ENCODE measurements at regions not wholly inside any gene's neighbourhood (a gene's known extent, or its start where the extent isn't known, plus 50 kb on each side); places are given as distances from the start of the nearest gene placed in this dataset.

- Histone ChIP-seq H3K27me3 (ENCODE audit: control insufficient read depth, insufficient read depth, low read length) (peaks cover 18% of the 10 kb centered on the region), H2BK15ac (ENCODE audit: low read depth, low read length) (no peak overlapping the region), H2AK9ac (replicated peaks; ENCODE audit: low read depth, low read length, poor library complexity) (no peak overlapping the region), H3K18ac (ENCODE audit: low read depth, low read length) (no peak overlapping the region), H3K4me3 (ENCODE audit: insufficient read depth, low read depth, low read length) (no peak overlapping the region), H4K5ac (ENCODE audit: low read depth, low read length) (no peak overlapping the region), H3K9ac (ENCODE audit: low read depth, low read length) (no peak overlapping the region), H4K8ac (ENCODE audit: low read depth in 2 of 2, low read length in 2 of 2) (no peak overlapping the region), H3K14ac (replicated peaks; ENCODE audit: low read depth, low read length) (no peak overlapping the region), H3K4me2 (ENCODE audit: low read depth, low read length) (no peak overlapping the region), H3K9me1 (ENCODE audit: insufficient read depth, low read length) (no peaks in the 10 kb centered on the region), H3K27ac (ENCODE audit: insufficient read depth, low read length) (no peak overlapping the region), H2BK20ac (ENCODE audit: low read depth, low read length) (no peak overlapping the region), H3K79me1 (ENCODE audit: low read depth in 1 of 2, low read length in 2 of 2) (no peaks in the 10 kb centered on the region), H2BK5ac (ENCODE audit: low read depth, low read length, poor library complexity, severe bottlenecking) (no peak overlapping the region), H3K4ac (ENCODE audit: low read depth, low read length) (no peak overlapping the region), H2AFZ (replicated peaks; ENCODE audit: low read length, poor library complexity) (no peak overlapping the region), H4K20me1 (ENCODE audit: insufficient read depth, low read length) (no peaks in the 10 kb centered on the region), H3K9me3 (ENCODE audit: control insufficient read depth, insufficient read depth, low read length) (peaks cover 7% of the 10 kb centered on the region), H3K23ac (ENCODE audit: low read depth, low read length) (no peak overlapping the region), H4K91ac (ENCODE audit: insufficient read depth, low read depth, low read length) (no peak overlapping the region), H2AK5ac (ENCODE audit: low read depth, low read length) (no peak overlapping the region), H2BK120ac (ENCODE audit: low read depth, low read length) (no peak overlapping the region), H3K56ac (ENCODE audit: extremely low read depth, insufficient read depth, low read length) (no peak overlapping the region), H3K36me3 (ENCODE audit: control insufficient read depth, insufficient read depth, low read length) (no peaks in the 10 kb centered on the region), H3K4me1 (ENCODE audit: control insufficient read depth, insufficient read depth, low read length) (no peaks in the 10 kb centered on the region)
- TF ChIP-seq CTCF (conservative IDR thresholded peaks at IDR 0.05; ENCODE audit: low read depth, low read length): no peak
- no peak for TF ChIP-seq SMC3 (IDR thresholded peaks at IDR 0.05; ENCODE audit: low read depth, low read length)
- no peak for TF ChIP-seq POLR2A (IDR thresholded peaks at IDR 0.05; ENCODE audit: low read depth, low read length)
- TF ChIP-seq MAFK (IDR thresholded peaks at IDR 0.05; ENCODE audit: low read depth, low read length): no peak
- TF ChIP-seq BHLHE40 (IDR thresholded peaks at IDR 0.05; ENCODE audit: low read depth, low read length): no peak
- no peak for TF ChIP-seq MXI1 (IDR thresholded peaks at IDR 0.05; ENCODE audit: borderline replicate concordance, low read depth, low read length)
- intact Hi-C loops (cut with micrococcal nuclease) (no loop called here), in situ Hi-C loops (cut with MboI; ENCODE audit: low sequenced_read_pairs) (no loop called here), dilution Hi-C loops (cut with HindIII; ENCODE audit: low sequenced_read_pairs, unreplicated experiment) (no loop called here)
- no CpG with 5 or more reads among the region's 4 CpGs for WGBS, 2 experiments (ENCODE audit: extremely low coverage in 2 of 2, insufficient read length in 1 of 2)
- no TSS peak for BruUV-seq (replicated peaks)
- DNase-seq (no peak), ATAC-seq (ENCODE audit: low read depth) (no peak)
- POLR2A ChIA-PET (ENCODE audit: unreplicated experiment): no interaction called here
- CTCF ChIA-PET: no interaction called here
Measured at GRCh38 chrX:39532761-39533160, 565.0 kb downstream of the BCOR start.

Measured in IMR-90 (cell line).